ENCODE measurements at regions not wholly inside any gene's neighbourhood (a gene's known extent, or its start where the extent isn't known, plus 50 kb on each side); places are given as distances from the start of the nearest gene placed in this dataset.

DNA sequence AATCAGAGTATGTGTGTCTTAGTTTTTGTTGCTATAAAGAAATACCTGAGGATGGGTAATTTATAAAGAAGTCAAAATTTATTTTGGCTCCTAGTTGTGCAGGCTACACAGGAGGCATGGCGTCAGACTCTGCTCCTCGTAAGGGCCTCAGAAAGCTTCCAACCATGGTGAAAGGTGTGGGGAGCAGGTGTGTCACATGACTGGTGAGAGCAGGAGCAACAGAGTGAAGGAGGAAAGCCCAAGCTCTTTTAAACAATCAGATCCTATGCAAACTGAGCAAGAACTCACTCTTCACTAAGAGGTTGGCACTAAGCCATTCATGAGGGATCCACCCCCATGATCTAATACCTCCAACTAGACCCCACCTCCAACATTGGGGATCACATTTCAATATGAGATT lies 1524.3 kb downstream of the HACE1 start:
- TF ChIP-seq REST (IDR thresholded peaks at IDR 0.05; ENCODE audit: low read depth) = no peak
- no peak for TF ChIP-seq TAF1 (IDR thresholded peaks at IDR 0.05; ENCODE audit: low read depth)
- no peak for TF ChIP-seq CREB1 (IDR thresholded peaks at IDR 0.05; ENCODE audit: low read depth)
- TF ChIP-seq RAD21 (IDR thresholded peaks at IDR 0.05; ENCODE audit: low read depth) = no peak
- no peak for TF ChIP-seq EP300 (IDR thresholded peaks at IDR 0.05; ENCODE audit: borderline replicate concordance)
- peak; percentile 39; the same call in 1 of the 2 replicates for TF ChIP-seq USF1 (IDR thresholded peaks at IDR 0.05)

Measured in Ishikawa (cell line).